ENCODE measurements at regions not wholly inside any gene's neighbourhood (a gene's known extent, or its start where the extent isn't known, plus 50 kb on each side); places are given as distances from the start of the nearest gene placed in this dataset.

DNA sequence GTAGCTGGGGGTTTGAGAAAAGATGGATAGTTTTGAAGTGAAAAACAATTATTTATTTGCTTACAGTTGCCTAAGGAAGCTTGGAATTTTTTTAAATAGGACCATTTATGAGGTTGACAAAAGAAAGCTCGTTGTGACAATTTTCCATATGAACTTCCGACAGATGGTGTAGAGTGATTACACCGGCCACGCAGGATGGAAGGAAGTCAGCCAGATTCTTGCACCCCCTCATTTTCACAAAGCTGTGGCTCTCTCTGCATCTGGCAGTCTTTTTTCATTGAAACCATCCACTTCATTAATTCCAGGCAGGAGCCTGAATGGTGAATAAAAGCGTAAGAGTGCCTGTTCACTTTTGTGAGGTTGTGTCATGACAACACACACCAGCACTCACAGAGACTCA, 1284.1 kb downstream of the AACS start:
- H3K4me3 ChIP-seq: no peak overlapping the region
- DNase-seq (ENCODE audit: low spot score): no peak
- H3K27ac ChIP-seq: no peak overlapping the region
- TF ChIP-seq, protein P1, sequence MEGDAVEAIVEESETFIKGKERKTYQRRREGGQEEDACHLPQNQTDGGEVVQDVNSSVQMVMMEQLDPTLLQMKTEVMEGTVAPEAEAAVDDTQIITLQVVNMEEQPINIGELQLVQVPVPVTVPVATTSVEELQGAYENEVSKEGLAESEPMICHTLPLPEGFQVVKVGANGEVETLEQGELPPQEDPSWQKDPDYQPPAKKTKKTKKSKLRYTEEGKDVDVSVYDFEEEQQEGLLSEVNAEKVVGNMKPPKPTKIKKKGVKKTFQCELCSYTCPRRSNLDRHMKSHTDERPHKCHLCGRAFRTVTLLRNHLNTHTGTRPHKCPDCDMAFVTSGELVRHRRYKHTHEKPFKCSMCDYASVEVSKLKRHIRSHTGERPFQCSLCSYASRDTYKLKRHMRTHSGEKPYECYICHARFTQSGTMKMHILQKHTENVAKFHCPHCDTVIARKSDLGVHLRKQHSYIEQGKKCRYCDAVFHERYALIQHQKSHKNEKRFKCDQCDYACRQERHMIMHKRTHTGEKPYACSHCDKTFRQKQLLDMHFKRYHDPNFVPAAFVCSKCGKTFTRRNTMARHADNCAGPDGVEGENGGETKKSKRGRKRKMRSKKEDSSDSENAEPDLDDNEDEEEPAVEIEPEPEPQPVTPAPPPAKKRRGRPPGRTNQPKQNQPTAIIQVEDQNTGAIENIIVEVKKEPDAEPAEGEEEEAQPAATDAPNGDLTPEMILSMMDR (IDR thresholded peaks at IDR 0.05): no peak

DNA sequence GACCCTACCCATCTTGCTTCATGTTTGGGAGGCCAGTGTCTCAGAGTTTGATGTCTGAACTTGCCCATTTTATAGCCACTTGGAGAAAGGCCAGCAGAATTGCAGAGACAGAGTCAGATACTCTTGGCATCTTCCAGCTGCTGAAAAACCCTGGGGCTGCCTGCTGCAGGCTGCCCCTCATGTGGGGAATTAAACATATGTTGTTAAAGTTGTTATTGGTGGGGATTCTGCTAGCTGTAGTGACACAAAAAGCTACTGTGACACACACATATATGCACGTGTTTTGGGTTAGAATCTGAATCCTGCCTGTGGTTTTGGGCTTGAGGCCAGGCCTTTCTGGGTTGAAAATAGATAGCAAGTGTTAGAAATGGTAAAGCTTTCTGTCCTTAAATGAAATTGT, 1288.4 kb downstream of the AACS start:
- no peak for DNase-seq (ENCODE audit: low spot score)
- TF ChIP-seq, protein P1 (IDR thresholded peaks at IDR 0.05): no peak
- Histone ChIP-seq H3K4me3 (no peak overlapping the region), H3K27ac (no peak overlapping the region)

DNA sequence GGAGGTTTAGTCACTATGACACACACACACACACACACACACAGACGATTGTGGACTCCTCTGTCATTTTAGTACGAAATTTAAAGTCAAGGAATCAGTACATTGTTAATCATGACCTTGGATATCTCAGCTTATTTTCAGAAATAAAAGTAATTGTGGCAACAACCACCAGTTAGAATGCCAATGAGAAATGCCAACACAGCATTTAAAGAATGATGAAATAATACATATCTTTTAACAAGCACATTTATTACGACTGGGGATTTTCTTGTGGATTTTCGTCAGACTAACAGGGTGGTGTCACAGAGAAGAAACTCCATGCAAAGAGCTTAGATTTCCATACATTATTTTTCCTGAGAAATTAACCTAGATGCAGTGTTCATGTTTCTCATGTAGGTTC, 1289.4 kb downstream of the AACS start:
- no peak for DNase-seq (ENCODE audit: low spot score)
- Histone ChIP-seq H3K4me3 (no peak overlapping the region), H3K27ac (no peak overlapping the region)
- TF ChIP-seq, protein P1 (IDR thresholded peaks at IDR 0.05): no peak

DNA sequence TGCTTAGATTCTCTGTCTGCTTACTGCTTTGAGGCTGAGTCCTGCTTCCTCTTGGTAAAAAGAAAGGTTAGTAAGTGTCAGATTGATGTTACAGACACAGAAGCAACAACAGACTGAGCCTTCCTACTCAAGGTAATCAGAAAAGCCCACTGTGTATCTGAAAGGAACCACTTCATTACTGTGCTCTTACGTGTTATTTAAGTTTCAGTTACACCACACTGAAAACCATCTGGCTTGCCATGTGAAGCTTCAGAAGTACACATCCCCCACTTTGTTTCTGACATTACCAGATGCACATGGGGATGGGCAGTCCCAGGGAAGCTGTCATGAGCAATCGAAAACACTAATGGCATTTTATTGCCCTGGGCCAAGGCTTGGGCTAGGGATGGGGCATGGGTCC, 1290.1 kb downstream of the AACS start:
- Histone ChIP-seq H3K27ac (no peak overlapping the region), H3K4me3 (no peak overlapping the region)
- no peak for DNase-seq (ENCODE audit: low spot score)
- TF ChIP-seq, protein P1 (IDR thresholded peaks at IDR 0.05): no peak

DNA sequence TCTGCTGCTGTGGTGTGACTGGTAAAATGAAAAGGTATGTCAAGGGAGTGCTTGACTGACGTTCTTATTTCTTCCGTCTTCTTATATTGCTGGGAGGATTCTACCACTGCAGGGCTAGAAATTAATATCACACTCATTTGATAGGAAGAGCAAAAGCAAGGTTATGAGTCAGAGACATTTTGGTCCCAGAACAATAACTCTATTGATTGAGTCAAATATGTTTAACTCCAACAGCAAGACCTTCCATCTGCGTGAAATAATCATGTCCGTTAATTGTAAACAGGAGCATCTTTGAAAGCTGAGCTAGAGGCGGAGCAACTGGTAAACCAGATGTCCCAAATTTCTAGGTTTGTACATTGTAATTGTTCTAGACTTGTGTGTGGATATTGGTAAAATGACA, 1293.6 kb downstream of the AACS start:
- DNase-seq (ENCODE audit: low spot score): no peak
- TF ChIP-seq, protein P1 (IDR thresholded peaks at IDR 0.05): no peak
- Histone ChIP-seq H3K4me3 (no peak overlapping the region), H3K27ac (no peak overlapping the region)

DNA sequence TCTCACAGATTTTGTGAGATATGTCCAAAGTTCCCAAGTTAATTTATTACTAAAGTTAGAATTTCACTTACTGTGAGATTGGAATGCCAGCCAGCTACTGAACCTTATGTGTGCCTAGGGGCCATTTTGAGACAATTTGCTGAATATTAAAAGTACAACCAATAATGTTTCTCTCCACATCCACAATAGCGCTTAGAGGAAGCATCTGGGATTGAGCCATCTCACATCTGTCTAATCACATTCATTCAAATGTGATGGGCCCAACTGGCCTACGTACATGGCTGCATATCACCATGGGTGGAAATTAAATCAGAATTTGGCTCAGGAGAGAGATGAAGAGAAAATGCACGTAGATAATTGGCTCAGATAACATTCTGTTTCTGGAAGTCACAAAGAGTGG, 1294.0 kb downstream of the AACS start:
- no peak overlapping the region for H3K27ac ChIP-seq
- TF ChIP-seq, protein P1 (IDR thresholded peaks at IDR 0.05): no peak
- no peak overlapping the region for H3K4me3 ChIP-seq
- no peak for DNase-seq (ENCODE audit: low spot score)

DNA sequence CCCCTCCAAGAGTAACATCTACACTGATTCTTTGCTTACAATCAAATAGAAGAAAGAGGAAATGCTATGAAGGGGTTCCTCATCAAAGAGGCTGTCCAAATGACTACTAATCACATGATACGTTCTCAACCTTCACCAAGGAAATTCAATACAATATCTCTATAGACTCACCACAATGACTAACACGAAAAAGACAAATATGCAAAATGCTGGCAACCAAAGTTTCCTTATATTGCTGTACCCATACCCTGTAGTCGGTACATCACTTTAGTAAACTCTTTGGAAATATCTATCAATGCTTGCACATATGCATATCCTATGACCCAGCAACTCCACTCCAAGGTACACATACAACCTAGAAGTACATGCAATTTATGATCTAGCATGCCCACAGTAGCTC, 1296.6 kb downstream of the AACS start:
- no peak overlapping the region for H3K4me3 ChIP-seq
- no peak overlapping the region for H3K27ac ChIP-seq
- DNase-seq (ENCODE audit: low spot score): no peak
- TF ChIP-seq, protein P1 (IDR thresholded peaks at IDR 0.05): no peak

All from coronary artery (tissue), 2 donors.